ENCODE measurements at regions not wholly inside any gene's neighbourhood (a gene's known extent, or its start where the extent isn't known, plus 50 kb on each side); places are given as distances from the start of the nearest gene placed in this dataset.

DNA sequence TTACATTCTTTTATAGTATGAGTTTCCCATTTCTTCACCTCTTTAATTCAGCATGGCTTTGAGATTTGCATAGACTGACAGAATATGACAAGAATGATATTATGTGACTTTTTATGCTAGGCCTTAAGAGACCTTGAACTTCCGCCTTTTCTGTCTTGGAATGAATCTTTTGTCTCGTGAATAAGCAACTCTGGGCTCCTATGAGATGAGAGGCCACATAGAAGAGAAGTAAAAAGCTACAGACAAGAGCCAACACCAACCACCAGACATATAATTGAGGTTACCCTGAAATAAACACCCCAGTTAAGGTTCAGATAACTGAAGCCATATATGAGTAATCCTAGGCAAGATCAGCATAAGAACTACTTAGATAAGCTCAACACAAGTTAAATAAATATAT is 600.8 kb downstream of the MEI4 start:
- no peaks in the 10 kb centered on the region for H3K79me2 ChIP-seq (ENCODE audit: insufficient read depth)
- no peak for TF ChIP-seq SMC3 (IDR thresholded peaks at IDR 0.05; ENCODE audit: low read depth, low read length)
- no peak for TF ChIP-seq RCOR1 (IDR thresholded peaks at IDR 0.05; ENCODE audit: low read length)
- TF ChIP-seq, protein P1, sequence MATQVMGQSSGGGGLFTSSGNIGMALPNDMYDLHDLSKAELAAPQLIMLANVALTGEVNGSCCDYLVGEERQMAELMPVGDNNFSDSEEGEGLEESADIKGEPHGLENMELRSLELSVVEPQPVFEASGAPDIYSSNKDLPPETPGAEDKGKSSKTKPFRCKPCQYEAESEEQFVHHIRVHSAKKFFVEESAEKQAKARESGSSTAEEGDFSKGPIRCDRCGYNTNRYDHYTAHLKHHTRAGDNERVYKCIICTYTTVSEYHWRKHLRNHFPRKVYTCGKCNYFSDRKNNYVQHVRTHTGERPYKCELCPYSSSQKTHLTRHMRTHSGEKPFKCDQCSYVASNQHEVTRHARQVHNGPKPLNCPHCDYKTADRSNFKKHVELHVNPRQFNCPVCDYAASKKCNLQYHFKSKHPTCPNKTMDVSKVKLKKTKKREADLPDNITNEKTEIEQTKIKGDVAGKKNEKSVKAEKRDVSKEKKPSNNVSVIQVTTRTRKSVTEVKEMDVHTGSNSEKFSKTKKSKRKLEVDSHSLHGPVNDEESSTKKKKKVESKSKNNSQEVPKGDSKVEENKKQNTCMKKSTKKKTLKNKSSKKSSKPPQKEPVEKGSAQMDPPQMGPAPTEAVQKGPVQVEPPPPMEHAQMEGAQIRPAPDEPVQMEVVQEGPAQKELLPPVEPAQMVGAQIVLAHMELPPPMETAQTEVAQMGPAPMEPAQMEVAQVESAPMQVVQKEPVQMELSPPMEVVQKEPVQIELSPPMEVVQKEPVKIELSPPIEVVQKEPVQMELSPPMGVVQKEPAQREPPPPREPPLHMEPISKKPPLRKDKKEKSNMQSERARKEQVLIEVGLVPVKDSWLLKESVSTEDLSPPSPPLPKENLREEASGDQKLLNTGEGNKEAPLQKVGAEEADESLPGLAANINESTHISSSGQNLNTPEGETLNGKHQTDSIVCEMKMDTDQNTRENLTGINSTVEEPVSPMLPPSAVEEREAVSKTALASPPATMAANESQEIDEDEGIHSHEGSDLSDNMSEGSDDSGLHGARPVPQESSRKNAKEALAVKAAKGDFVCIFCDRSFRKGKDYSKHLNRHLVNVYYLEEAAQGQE (IDR thresholded peaks at IDR 0.05; ENCODE audit: low read depth, low read length), result no peak
- TF ChIP-seq RAD21 (IDR thresholded peaks at IDR 0.05; ENCODE audit: low read length), result no peak
- no peak for TF ChIP-seq RXRA (IDR thresholded peaks at IDR 0.05; ENCODE audit: borderline replicate concordance, low read depth)
- TF ChIP-seq USF2 (IDR thresholded peaks at IDR 0.05; ENCODE audit: borderline replicate concordance, low read depth, low read length), result no peak
- TF ChIP-seq EZH2phosphoT487 (IDR thresholded peaks at IDR 0.05; ENCODE audit: borderline replicate concordance, low read depth), result no peak
- no peaks in the 10 kb centered on the region for H3K27me3 ChIP-seq (ENCODE audit: insufficient read depth)
- H3K4me2 ChIP-seq, result no peak overlapping the region
- H3K36me3 ChIP-seq (replicated peaks in 1 of 2; ENCODE audit: control insufficient read depth in 1 of 2, insufficient read depth in 2 of 2, low read length in 1 of 2), result no peaks in the 10 kb centered on the region
- no peaks in the 10 kb centered on the region for H3K9me3 ChIP-seq
- H3K27ac ChIP-seq (ENCODE audit: low read depth in 2 of 2, low read length in 1 of 2), result no peak overlapping the region
- no peak overlapping the region for H3K4me3 ChIP-seq (ENCODE audit: low read depth in 2 of 2, low read length in 1 of 2)
- no peak overlapping the region for H3K9ac ChIP-seq
- no peaks in the 10 kb centered on the region for H4K20me1 ChIP-seq (ENCODE audit: insufficient read depth)
- POLR2A ChIA-PET, result no interaction called here
- no peak overlapping the region for H2AFZ ChIP-seq (ENCODE audit: low read depth)
- CTCF ChIA-PET, result no interaction called here
- DNase-seq, result no peak
- no peaks in the 10 kb centered on the region for H3K9me2 ChIP-seq
- no peaks in the 10 kb centered on the region for H3F3A ChIP-seq (replicated peaks; ENCODE audit: insufficient read depth)
- no peaks in the 10 kb centered on the region; a peak in 1 of 4 replicates for H3K4me1 ChIP-seq (ENCODE audit: control insufficient read depth in 1 of 2, insufficient read depth in 2 of 2, low read depth in 1 of 2, low read length in 1 of 2)
- 36% methylated on average over 2 of the region's 2 CpGs for WGBS (ENCODE audit: low lambda C conversion rate)

DNA sequence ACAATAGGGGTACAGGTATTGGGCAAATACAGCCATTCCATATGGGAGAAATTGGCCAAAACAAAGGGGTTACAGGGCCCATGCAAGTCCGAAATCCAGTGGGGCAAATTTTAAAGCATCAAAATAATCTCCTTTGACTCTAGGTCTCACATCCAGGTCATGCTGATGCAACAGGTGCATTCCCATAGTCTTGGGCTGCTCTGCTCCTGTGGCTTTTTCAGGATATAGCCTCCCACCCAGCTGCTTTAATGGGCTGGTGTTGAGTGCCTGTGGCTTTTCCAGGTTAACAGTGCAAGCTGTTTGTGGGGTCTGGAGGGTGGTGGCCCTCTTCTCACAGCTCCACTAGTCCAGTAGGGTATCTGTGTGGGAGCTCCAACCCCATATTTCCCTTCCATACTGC is 607.1 kb downstream of the MEI4 start:
- H3K4me2 ChIP-seq, result no peak overlapping the region
- no peak overlapping the region for H2AFZ ChIP-seq (ENCODE audit: low read depth)
- no peak overlapping the region for H3K9ac ChIP-seq
- no peaks in the 10 kb centered on the region for H3K9me2 ChIP-seq
- H4K20me1 ChIP-seq (ENCODE audit: insufficient read depth), result no peaks in the 10 kb centered on the region
- no peak overlapping the region for H3K4me3 ChIP-seq (ENCODE audit: low read depth in 2 of 2, low read length in 1 of 2)
- H3K9me3 ChIP-seq, result no peaks in the 10 kb centered on the region
- DNase-seq, result no peak
- ChIA-PET POLR2A (no interaction called here), CTCF (no interaction called here)
- H3K4me1 ChIP-seq (ENCODE audit: control insufficient read depth in 1 of 2, insufficient read depth in 2 of 2, low read depth in 1 of 2, low read length in 1 of 2), result no peaks in the 10 kb centered on the region
- H3F3A ChIP-seq (replicated peaks; ENCODE audit: insufficient read depth), result no peaks in the 10 kb centered on the region
- H3K27ac ChIP-seq (ENCODE audit: low read depth in 2 of 2, low read length in 1 of 2), result no peak overlapping the region
- no peaks in the 10 kb centered on the region for H3K79me2 ChIP-seq (ENCODE audit: insufficient read depth)
- no peaks in the 10 kb centered on the region for H3K36me3 ChIP-seq (replicated peaks in 1 of 2; ENCODE audit: control insufficient read depth in 1 of 2, insufficient read depth in 2 of 2, low read length in 1 of 2)
- no peaks in the 10 kb centered on the region for H3K27me3 ChIP-seq (ENCODE audit: insufficient read depth)
- WGBS (ENCODE audit: low lambda C conversion rate), result no CpG with 5 or more reads among the region's 1 CpG
- no peak for TF ChIP-seq PBX3 (IDR thresholded peaks at IDR 0.05)
- TF ChIP-seq IRF3 (IDR thresholded peaks at IDR 0.05; ENCODE audit: low read depth, low read length), result no peak
- no peak for TF ChIP-seq SMC3 (IDR thresholded peaks at IDR 0.05; ENCODE audit: low read depth, low read length)
- no peak for TF ChIP-seq USF1 (IDR thresholded peaks at IDR 0.05; ENCODE audit: borderline replicate concordance, low read depth)
- TF ChIP-seq TCF12 (IDR thresholded peaks at IDR 0.05), result no peak
- TF ChIP-seq RAD21 (IDR thresholded peaks at IDR 0.05; ENCODE audit: low read length), result no peak
- TF ChIP-seq FOSL2 (IDR thresholded peaks at IDR 0.05; ENCODE audit: borderline replicate concordance, low read depth), result no peak
- no peak for TF ChIP-seq YY1 (IDR thresholded peaks at IDR 0.05; ENCODE audit: low read depth)
- no peak for TF ChIP-seq NRF1 (IDR thresholded peaks at IDR 0.05; ENCODE audit: low read depth, low read length)
- TF ChIP-seq EP300 (IDR thresholded peaks at IDR 0.05; ENCODE audit: borderline replicate concordance in 1 of 2, low read depth in 1 of 2, low read length in 1 of 2), result no peak
- TF ChIP-seq, protein P1 (IDR thresholded peaks at IDR 0.05; ENCODE audit: low read depth, low read length), result no peak
